ENCODE measurements at regions not wholly inside any gene's neighbourhood (a gene's known extent, or its start where the extent isn't known, plus 50 kb on each side); places are given as distances from the start of the nearest gene placed in this dataset.

GRCh38 chr2:122590524-122590923, 835.1 kb downstream of the TSN start:
- TF ChIP-seq CTCF (IDR thresholded peaks at IDR 0.05; ENCODE audit: insufficient read depth, low read length) = no peak
- no peak for TF ChIP-seq GABPA (IDR thresholded peaks at IDR 0.05; ENCODE audit: low read depth)

Data from HL-60 (cell line).